Heart left ventricle (tissue), 16 donors: ENCODE measurements at regions not wholly inside any gene's neighbourhood (a gene's known extent, or its start where the extent isn't known, plus 50 kb on each side); places are given as distances from the start of the nearest gene placed in this dataset.
"Not testable (repeated sequence)": the region's sequence is repeated elsewhere in the genome, so short reads cannot be mapped to it uniquely, and the experiment has no call there.

Source experiments
- ATAC-seq, 4 donors: fragments of 200-7000 bp; cut with Tn5 transposase; one replicate each; pipeline ENCODE4 v1.9.1; 2020 to 2022; ENCODE audit warnings: moderate library complexity in 4 of 4, mild to moderate bottlenecking in 3 of 4, moderate number of reproducible peaks in 1 of 4
- DNase-seq, 5 donors: peaks; one replicate each; pipeline ENCODE4 v3.0.0-alpha.2; 2020
- H3K27ac ChIP-seq, 12 donors: fragments of 200-600 bp; sonication (generic) in 4 of 12; one replicate each; pipeline versions ENCODE4 v1.5.0 to v1.8.0; 2016 to 2022; ENCODE audit warnings: mild to moderate bottlenecking in 2 of 12
- H3K27me3 ChIP-seq, 9 donors: fragments of 200-600 bp; sonication (generic) in 2 of 9; one replicate each; pipeline versions ENCODE4 v1.5.1 to v1.8.0; 2016 to 2022; ENCODE audit warnings: mild to moderate bottlenecking in 3 of 9
- H3K36me3 ChIP-seq, 9 donors: fragments of 200-600 bp; sonication (generic) in 2 of 9; one replicate each; pipeline versions ENCODE4 v1.5.0 to v1.8.0; 2018 to 2022; ENCODE audit warnings: mild to moderate bottlenecking in 2 of 9
- H3K4me1 ChIP-seq, 12 donors: fragments of 200-600 bp; sonication (generic) in 4 of 12; one replicate each; pipeline versions ENCODE4 v1.5.0 to v1.8.0; 2016 to 2022; ENCODE audit warnings: mild to moderate bottlenecking in 3 of 12
- H3K4me3 ChIP-seq, 12 donors: fragments of 200-600 bp; sonication (generic) in 4 of 12; one replicate each; pipeline versions ENCODE4 v1.5.0 to v1.8.0; 2017 to 2022; ENCODE audit warnings: mild to moderate bottlenecking in 9 of 12, moderate library complexity in 4 of 12
- H3K9me3 ChIP-seq, 12 donors: fragments of 200-600 bp; sonication (generic) in 4 of 12; one replicate each; pipeline versions ENCODE4 v1.5.0 to v1.8.0; 2016 to 2022; ENCODE audit warnings: mild to moderate bottlenecking in 1 of 12
- CTCF ChIP-seq, 12 donors: fragments of 200-600 bp; sonication (generic) in 4 of 12; IDR thresholded peaks; one replicate each; pipeline versions ENCODE4 v1.5.0 to v1.8.0; 2018 to 2022; ENCODE audit warnings: antibody characterized with exemption in 12 of 12, mild to moderate bottlenecking in 5 of 12
- POLR2A ChIP-seq, 2 donors: fragments of 450-650 bp; IDR thresholded peaks; one replicate each; pipeline ENCODE4 v1.6.1; 2017; ENCODE audit warnings: antibody characterized with exemption in 2 of 2, mild to moderate bottlenecking in 2 of 2, moderate library complexity in 2 of 2
- WGBS, 4 donors: extraction: QIAGEN DNeasy Blood & Tissue Kit in 2 of 4; methylation state at CpG; one replicate each; pipeline versions ENCODE4 v1.1.5 to v1.1.7; 2013 to 2018; 5-methylcytosine and 5-hydroxymethylcytosine counted together
- intact Hi-C, 10 donors: fragments of 100-400 bp; cut with DNase I; formaldehyde crosslinking; loops; one replicate each; pipeline versions ENCODE4 v1.11.1 to v1.14.2; 2022
- donor health status: ischemic (EF 13 %, LVEDD 7.1; RV severe dilation, severe dysfunction).
- donor health status: healthy with polysubstance abuse.
- donor health status: DM: no; HTN: yes; CAD: no.
- donor health status: DM: no; HTN: no; CAD: no.
- donor health status: ischemic (EF 25% LVEDD 6.9; RV normal size, moderate dysfunction).
- donor health status: ischemic (EF 25% LVEDD 5.7; RV mildly dilated, moderate dysfunction).
- donor health status: healthy.
- donor health status: DM: yes; HTN: yes; CAD: no.
- donor health status: ischemic (EF 35%, LVEDD 5.7; RV mildly dilated, moderate dysfunction).
- donor health status: nonischemic (EF 11% LVEDD 7.7; RV severe dilation, severe dysfunction).
- donor health status: DM: yes; HTN: yes; CAD: no.
- donor health status: PGD.
- donor health status: ischemic (EF 29% LVEDD 5.4; RV normal size, mild dysfunction).
- donor health status: nonischemic (EF 23%, LVEDD 6.1; RV moderate dilation, normal function).

DNA sequence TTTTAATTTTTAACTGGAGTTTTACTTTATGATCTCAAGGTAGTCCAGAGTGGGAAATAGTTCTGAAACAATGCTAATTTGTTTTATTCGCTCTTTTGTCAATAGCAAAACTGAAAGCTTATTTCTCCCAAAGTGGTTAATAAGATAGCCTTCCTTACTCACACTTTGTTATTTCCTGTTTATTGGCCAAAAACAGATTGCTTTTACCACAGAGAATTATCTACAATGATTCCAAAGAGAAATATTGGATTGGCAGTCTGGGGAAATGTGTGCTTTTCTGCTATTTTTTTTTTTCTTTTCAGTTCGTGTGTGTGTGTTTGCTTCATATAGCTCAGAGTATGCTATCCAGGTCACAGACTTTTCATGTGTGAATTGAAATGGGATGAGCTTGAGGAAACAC, 756.7 kb upstream of the RGMB start:
- WGBS, 4 donors, result 51 to 60% (median 52%) methylated on average over 2 of the region's 2 CpGs
- ATAC-seq (no peak), DNase-seq (no peak)
- H3K27ac ChIP-seq, result no peak overlapping the region
- intact Hi-C loops, result no loop called here
- H3K4me1 ChIP-seq, result no peaks in the 10 kb centered on the region
- H3K4me3 ChIP-seq, result no peak overlapping the region
- no peaks in the 10 kb centered on the region for H3K27me3 ChIP-seq
- TF ChIP-seq CTCF (IDR thresholded peaks at IDR 0.05), result no peak
- no peak for TF ChIP-seq POLR2A (IDR thresholded peaks at IDR 0.05)
- H3K36me3 ChIP-seq, result no peaks in the 10 kb centered on the region
- no peaks in the 10 kb centered on the region for H3K9me3 ChIP-seq

DNA sequence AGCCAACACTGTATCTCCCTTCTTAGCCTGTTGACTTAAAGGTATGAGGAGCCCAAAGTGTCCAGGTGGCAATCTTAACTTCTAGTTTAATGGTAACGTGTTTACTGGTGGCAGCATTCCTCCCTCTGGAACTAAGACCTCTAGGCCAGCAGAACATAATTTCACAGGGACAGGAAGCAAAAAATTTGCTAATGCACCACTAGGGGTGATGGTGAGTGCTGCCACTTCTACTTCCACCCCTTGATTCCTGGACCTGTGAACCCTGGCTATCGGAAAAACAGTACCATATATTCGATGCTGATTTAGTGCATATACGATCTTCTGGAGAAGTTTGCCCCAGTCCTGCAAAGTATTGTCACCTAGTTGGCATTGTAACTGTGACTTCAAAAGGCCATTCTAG, 743.2 kb upstream of the RGMB start:
- H3K27me3 ChIP-seq, H3K36me3 ChIP-seq, H3K27ac ChIP-seq, ATAC-seq, H3K4me1 ChIP-seq, H3K9me3 ChIP-seq, intact Hi-C loops, H3K4me3 ChIP-seq, DNase-seq: not testable (repeated sequence)
- 83 to 88% (median 86%) methylated on average over 4 of the region's 4 CpGs for WGBS, 4 donors

GRCh38 chr5:98031036-98031435, 742.4 kb upstream of the RGMB start:
- peak in 1 of 5 donors; percentile 37 for DNase-seq
- H3K9me3 ChIP-seq, intact Hi-C loops, H3K27me3 ChIP-seq, H3K27ac ChIP-seq, ATAC-seq, H3K4me1 ChIP-seq, H3K4me3 ChIP-seq, H3K36me3 ChIP-seq: not testable (repeated sequence)
- WGBS, 4 donors, result 71 to 87% (median 83%) methylated on average over 5 of the region's 5 CpGs

DNA sequence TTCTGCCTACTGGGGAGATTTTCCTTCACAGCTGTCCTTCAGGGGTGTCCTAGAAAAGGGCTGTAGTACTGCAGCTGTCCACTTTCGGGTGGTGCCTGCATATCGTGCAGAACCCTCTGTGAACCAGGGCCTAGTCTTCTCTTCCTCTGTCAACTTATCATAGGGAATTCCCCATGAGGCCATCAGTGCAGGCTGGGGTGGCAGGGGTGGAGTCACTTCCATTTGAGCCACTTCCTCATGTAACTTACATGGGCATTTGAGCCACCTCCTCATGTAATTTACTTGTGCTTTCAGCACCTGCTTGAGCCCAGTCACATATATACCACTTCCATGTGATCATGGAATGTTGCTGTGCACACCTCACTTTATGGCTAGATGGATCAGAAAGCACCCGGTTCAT, 742.0 kb upstream of the RGMB start:
- no peak for ATAC-seq
- no peaks in the 10 kb centered on the region for H3K36me3 ChIP-seq
- H3K4me3 ChIP-seq, result no peak overlapping the region
- intact Hi-C loops, result no loop called here
- no peak overlapping the region for H3K27ac ChIP-seq
- H3K4me1 ChIP-seq, result no peaks in the 10 kb centered on the region
- TF ChIP-seq POLR2A (IDR thresholded peaks at IDR 0.05) (no peak), CTCF (IDR thresholded peaks at IDR 0.05) (no peak)
- H3K27me3 ChIP-seq, result no peaks in the 10 kb centered on the region
- DNase-seq, result no peak
- 81 to 89% (median 85%) methylated on average over 3 of the region's 3 CpGs for WGBS, 4 donors
- H3K9me3 ChIP-seq, result peaks cover 0 to 4% (median 0%) of the 10 kb centered on the region in 12 donors

- ATAC-seq (no peak), DNase-seq (no peak)
- Histone ChIP-seq H3K27me3 (no peaks in the 10 kb centered on the region), H3K4me1 (no peaks in the 10 kb centered on the region), H3K4me3 (no peak overlapping the region), H3K9me3 (peaks cover 0 to 4% (median 0%) of the 10 kb centered on the region in 12 donors), H3K36me3 (no peaks in the 10 kb centered on the region), H3K27ac (no peak overlapping the region)
- intact Hi-C loops, result no loop called here
- 50 to 63% (median 60%) methylated on average over 1 of the region's 1 CpG for WGBS, 4 donors
- TF ChIP-seq POLR2A (IDR thresholded peaks at IDR 0.05), result no peak
- TF ChIP-seq CTCF (IDR thresholded peaks at IDR 0.05), result no peak
Measured at GRCh38 chr5:98031926-98032325, 741.5 kb upstream of the RGMB start.
